GM18517 (cell line): ENCODE measurements at regions not wholly inside any gene's neighbourhood (a gene's known extent, or its start where the extent isn't known, plus 50 kb on each side); places are given as distances from the start of the nearest gene placed in this dataset.
"Not testable (repeated sequence)": the region's sequence is repeated elsewhere in the genome, so short reads cannot be mapped to it uniquely, and the experiment has no call there.

Experiments used
- ATAC-seq: cut with Tn5 transposase; IDR thresholded peaks from one replicate; pipeline ENCODE4 v1.9.1; 2021; ENCODE audit warnings: mild to moderate bottlenecking, moderate library complexity; ENCODE audit not compliant: unreplicated experiment

DNA sequence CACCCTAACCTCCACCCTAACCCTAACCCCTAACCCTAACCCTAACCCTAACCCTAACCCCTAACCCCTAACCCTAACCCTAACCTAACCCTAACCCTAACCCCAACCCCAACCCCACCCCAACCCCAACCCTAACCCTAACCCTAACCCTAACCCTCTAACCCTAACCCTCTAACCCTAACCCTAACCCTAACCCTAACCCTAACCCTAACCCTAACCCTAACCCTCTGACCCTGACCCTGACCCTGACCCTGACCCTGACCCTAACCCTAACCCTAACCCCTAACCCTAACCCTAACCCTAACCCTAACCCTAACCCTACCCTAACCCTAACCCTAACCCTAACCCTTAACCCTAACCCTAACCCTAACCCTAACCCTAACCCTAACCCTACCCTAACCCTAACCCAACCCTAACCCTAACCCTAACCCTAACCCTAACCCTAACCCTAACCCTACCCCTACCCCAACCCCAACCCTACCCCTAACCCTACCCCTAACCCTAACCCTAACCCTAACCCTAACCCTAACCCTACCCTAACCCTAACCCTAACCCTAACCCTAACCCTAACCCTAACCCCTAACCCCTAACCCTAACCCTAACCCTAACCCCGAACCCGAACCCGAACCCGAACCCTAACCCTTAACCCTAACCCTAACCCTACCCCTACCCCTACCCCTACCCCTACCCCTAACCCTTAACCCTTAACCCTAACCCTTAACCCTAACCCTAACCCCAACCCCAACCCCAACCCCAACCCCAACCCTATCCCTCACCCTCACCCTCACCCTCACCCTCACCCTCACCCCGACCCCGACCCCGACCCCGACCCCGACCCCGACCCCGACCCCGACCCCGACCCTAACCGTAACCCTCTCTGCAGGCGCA, 186.2 kb upstream of the CHL1 start:
- ATAC-seq, result not testable (repeated sequence)

DNA sequence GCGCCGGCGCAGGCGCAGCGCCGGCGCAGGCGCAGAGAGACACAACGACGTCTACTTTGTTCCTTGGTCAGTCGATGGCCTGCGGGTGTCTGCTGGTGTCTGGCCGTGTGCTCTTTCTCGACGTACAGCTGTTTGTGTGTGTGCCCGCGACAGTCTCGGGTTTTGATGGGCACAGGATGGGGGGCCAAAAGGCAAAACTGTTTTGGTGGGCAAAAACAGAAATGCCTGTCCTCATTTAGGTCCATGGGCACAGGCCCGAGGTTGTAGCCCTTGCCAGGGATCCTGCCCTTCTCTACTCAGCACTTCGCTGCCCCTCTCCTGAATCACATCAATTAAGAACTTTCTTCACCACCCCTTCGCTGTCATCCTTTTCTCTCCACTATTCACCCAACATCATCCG, 184.8 kb upstream of the CHL1 start:
- no peak for ATAC-seq

DNA sequence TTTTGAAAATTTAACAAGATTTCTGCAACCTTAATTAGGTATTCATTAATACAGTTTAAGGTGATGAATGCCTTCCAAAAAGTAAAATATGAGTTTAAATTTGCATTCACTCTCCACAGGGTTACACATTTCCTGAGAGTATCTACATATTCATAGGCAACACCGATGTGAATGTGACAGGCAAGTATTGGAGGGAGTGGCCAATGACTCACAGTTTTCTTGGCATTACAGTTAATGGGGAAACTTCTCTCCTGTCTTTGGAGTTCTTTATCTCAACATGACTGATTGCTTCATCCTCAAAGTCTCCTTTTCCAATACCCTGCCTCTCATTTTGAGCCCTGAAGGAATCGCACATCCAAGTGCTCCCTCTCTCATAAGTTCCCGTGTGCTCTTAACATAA, 181.9 kb upstream of the CHL1 start:
- ATAC-seq, result no peak

DNA sequence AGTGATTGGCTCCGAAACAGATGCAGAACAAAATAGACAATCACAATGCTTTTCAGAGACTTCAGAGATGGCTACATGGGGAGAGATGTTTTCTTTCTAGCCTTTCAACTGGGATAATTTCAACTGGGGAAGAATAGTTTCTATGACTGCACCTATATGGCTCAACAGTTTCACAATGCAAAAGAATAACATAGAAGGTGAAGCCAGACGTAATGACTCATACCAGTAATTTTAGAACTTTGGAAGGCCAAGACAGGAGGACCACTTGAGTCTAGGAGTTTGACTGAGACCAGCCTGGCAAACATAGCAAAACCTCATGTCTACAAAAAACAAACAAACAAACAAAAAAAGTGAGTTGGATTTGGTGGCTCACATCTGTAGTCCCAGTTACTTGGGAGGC, 180.2 kb upstream of the CHL1 start:
- ATAC-seq, result no peak

DNA sequence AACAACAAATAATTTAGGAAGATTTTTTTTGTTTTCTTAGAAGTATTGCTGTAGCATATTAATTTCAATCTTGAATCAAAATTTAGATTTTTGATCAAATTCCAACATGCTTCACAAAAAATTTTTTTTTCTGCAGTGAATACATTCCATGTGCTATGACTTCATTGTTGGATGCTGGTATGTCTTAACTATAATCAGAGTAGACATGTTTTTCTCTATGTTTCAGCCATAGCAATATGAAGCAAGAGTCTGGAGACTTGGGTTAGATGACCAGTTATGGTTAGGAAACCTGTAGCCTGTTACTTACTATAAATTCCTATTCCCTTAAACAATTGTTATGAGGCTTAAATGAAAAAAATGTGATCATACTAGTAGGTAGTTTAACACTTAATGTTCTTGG, 176.1 kb upstream of the CHL1 start:
- ATAC-seq, result no peak

DNA sequence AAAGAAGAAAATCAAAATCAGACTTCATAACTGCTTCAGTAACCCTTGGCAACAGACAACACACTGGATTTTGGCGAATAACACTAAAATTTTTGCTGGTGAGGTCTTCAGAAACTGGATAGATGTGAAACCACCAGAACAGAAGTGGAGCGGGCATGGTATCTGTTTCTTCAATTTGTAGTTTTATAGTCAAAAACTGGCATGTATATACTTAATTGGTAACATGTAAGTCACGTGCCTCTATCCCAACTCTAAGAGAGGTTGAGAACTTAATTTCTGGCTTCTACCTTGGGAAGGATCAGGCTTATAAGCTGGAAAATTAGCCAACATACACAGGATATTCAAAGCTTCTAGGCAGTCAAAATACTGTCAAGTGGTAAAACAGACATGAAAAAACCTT, 172.6 kb upstream of the CHL1 start:
- ATAC-seq, result no peak

DNA sequence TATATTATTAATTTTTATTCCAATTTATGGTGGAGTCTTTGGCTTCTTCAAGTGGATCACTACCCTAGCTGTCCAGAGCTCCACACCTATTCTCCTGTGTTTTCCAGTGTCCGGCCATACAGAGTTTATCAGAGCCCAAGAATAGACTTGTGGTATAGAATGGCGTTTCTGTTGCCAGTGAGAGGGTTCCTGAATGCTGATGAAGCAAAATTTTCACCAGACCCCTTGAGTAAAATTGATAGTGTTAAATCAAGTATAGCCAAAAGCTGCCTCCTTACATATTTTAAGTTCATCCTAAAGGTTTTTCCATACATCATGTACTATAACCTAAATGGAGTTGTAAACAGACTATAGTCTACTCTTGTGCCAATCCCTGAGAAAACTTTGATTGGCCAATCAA, 171.5 kb upstream of the CHL1 start:
- ATAC-seq, result no peak

DNA sequence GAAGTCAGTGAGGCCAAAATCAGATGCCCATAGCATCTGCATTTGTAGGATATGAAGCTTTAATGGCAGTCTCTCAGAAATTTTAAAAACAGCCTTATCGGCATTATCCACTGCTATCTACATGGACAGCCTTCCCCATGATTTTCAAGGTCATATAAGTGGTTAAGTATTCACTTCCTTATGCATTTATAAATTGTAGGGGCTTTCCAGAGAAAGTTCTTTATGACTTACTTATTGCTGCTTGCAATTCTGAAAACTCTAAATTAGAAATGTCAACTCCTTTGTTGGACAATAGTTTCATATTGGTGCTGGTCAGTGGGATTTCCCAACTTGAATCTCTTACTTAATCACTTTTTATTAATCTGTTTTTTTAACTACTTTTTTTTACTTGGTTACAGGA, 160.6 kb upstream of the CHL1 start:
- not testable (repeated sequence) for ATAC-seq

DNA sequence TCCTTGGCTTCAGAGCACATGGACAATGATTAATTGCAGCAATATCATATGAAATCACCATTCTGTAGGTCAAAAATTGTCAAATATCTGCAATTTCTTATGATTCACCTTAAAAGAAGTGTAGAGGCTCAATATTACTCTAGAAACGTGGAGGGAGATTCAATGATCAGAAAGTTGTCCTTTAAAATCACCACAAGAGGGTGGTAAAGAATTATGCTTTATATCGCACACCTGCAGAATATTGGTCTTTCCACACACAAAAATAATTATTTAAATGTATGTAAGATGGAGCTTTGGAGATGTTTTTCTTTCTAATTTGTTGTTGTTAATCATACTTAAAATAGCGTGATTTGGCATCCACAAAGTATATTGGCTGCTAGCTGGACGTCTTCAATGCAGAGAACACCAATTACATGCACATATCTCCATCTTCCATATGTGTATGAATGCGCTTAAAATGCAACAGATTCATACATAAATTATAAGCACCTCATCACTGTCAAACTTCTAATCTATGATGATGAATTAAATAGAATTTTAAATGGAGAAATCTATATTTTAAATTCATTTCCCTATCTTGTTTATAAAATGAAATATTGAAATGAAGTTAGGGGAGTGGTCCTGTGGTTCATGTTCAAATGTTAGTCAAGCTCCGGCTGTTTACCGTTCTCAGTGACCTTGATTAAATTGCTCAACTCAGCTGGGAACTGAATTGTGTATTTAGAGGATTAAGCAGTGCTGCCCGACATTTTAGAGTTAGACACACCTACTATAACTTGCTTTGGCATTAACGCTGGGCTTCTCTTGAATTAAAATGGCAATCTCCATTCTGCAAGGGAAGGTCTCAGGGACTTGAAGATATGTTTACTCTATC, 153.5 kb upstream of the CHL1 start:
- ATAC-seq, result peak; percentile 67

DNA sequence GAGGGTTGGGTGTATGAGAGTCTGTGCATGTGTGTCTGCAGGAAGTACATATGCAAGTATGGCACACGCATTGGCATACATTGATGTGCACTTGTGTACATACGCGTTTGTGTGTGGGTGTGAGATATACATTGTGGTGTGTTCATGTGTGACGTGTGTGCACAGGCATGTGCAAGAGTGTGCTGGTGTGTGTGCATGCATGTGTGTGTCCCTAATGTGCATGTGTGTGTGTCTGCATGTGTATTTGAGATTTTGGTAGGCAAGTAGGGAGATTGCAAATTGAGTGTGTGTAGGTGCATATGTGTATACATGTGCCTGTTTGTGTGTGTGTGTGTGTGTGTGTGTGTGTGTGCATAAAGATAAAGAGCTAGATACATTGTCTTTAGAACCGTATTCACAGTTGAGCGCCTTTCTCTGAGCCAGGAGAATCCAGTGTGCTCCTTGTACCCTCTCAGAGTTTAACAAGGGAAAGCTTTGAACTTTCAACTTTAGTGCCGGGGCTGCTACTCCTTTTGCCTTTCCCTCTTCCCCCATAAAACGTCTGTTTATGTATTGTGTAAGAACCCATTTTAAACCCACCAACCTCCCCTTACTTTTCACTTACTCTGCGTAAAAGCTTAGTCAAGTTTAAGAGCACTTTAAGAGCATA, 152.4 kb upstream of the CHL1 start:
- ATAC-seq, result no peak

DNA sequence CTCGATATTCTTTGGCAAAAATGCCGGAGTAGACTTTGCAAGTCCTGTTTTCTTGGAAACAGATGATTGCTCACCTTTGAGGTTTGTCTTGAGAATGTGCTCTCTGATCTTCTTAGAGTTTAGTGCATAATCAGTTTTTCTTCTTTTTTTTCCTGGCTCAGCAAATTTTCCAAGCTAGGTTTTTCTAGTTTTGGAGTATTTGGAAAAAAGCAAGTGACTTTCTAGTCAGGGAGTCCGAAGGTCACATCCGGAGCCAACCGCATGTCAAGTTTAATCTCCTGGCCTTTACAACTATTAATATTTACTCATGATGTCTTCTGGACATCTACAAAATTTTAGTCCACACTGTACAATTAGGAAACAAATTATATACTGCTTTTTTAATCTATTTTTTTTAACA, 151.6 kb upstream of the CHL1 start:
- ATAC-seq, result not testable (repeated sequence)

DNA sequence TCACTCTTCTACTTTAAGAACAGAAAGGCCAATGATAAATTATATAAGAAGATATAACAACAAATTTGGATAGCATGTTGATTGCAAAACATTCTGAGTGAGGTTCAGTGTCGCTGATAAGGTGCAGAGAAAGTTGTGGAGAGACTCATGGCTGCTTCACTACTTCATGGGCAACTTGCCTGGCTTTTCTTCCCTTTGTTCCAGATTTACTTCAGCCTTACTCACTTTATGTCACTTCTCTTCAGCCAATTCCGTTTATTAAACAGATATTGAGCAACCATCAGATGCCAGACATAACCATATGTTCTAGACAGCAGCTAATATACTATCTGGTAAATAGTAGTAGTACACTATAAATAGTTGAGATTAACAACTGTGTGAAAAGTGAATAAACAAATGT, 150.0 kb upstream of the CHL1 start:
- ATAC-seq, result no peak

DNA sequence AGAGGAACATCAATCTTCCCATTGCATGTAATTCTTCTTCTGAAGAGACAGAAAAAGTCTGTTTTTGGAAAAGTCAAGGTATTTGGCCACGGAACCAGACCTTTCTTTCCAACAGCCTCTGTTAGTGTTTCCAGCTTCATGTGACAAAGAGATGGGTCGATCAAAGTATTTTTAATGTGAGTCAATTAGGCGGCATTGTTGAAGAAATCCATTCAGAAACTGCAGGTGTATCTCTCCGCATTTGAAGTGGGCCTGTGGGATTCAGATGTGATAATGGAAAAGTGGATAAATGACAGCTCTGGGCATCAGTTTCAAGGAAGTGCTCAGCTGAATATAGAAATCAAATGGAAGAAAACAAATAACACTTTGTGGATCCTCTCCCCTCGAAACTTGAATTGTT, 143.1 kb upstream of the CHL1 start:
- not testable (repeated sequence) for ATAC-seq

DNA sequence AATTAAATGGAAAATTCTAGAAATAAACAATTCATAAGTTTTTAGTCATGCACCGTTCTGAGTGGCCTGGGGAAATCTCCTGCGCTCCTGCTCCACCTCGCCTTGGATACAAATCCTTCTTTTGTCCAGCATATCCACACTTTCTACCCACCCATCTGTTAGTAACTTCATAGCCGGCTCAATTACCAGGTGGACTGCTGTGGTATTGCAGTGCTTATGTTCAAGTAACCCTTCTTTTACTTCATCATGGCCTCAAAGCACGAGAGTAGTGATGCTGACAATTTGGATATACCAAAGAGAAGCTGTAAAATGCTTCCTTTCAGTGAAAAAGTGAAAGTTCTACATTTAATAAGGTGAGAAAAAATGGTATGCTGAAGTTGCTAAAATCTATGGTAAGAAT, 142.3 kb upstream of the CHL1 start:
- no peak for ATAC-seq

DNA sequence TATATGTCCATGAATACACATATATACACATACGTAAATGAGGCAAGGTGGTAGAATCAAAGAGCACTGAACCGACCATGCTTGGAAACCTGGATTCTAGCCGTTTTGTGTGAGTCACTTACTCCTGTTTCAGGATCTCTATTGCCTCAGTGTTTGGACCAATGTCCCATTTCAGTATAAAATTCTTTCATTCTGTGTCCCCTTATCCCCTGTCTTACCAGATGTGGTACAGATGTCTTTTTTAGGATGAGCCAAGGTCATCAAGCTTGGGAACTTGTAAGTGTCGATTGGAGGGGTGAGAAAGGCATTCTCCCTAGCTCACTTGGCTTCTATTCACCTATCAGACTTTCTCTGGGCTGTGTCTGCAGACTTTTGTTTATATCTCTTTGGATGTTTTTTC, 139.9 kb upstream of the CHL1 start:
- no peak for ATAC-seq

DNA sequence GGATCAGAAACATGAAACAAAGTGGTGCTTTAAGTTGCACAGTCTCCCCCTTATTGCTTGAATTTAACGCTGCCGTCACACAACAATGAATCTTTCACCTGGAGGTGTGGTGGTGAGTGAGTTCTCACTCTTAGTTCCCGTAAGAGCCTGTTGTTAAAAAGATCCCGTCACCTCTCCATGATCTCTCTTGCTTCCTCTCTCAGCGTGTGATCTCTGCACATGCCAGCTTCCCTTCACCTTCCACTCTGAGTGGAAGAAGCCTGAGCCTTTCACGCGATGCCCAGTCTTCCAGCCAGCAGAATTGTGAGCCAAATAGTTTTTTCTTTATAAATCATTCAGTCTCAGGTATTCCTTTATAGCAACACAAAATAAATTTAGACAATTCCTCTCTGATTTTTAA, 136.7 kb upstream of the CHL1 start:
- no peak for ATAC-seq

DNA sequence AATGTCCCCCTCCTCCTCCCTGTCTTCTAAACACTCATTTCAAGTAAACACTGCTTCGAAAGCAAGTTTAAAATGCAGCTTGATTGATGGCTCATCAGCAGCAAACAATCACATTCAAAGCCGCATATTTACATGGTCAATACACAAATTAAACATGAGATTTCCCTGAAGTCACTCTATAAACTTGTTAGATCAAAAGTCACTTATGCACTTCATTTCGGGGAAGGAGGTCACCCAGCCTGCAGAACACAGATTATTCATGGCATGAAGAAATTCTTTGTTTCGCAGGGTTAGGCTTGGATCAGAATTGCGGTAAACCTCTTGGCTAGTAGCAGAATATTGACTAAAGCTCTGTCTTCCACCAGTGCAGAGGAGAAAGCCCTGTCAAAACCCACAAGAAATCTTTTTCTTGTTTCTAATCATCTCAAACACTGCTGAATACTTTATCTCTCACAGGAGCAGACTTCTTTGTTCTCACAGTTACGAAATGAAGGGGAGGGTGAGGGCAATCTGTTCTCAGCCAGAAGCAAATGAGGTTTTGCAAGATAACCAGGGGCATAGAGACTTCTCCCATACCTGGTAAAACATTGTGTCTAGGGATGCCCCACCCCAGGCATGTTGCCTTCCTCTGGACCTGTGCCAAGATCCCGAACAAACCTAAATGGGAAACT, 133.3 kb upstream of the CHL1 start:
- ATAC-seq, result no peak

DNA sequence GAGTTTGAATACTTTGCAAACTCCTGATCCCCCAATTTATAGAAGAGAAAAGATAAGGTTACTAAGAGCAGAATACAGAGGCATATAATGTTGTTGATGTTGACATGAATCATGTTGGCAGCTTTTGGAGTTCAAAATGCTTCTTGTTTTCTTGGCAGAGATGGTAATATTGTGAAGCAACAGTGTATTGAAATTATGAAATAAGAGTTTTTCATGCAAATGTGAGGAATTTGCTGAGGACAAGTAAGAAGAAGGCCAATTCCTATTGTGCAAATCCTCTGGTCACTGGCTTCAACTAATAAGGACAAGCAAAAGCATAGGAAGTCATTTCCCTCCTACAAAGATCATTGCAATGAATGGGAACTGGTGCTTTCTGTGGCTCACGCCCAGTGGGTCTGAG, 126.9 kb upstream of the CHL1 start:
- no peak for ATAC-seq

DNA sequence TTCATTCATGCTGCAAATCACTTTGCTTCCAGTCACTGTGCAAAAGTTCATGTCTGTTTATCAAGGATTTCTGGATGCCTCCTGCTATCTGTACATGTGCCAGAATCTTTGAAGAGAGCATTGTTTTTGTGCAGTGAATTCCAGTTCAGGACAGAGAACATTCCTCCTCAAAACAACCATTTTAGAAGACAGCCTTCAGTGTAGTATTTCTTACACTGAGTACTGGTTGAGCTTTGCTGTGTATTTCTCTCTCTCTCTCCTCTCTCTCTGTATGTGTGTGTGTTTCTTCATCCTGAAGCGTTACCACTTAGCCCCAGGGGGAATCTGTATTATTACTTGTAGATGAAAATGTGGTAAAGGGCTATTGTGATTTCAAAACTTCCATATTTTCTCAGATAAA, 123.8 kb upstream of the CHL1 start:
- ATAC-seq, result no peak

DNA sequence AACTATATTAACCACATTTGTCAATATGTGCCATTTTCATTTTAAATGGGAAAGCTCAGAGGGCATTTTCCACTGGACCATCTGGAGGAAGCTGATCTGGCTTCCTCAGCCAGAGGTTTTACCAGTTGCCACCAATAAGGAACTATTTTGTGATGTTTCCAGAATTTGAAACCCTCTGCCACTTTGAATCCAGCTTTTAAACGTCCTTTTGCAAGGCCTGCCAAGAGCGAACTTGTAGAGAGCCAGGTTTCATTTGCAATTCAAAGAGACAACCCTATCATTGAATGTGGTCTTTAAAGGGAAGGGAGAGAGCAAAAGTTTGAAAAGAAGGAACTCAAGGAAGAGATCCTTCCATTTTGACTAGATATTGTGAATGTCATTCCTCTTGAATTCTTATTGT, 123.3 kb upstream of the CHL1 start:
- no peak for ATAC-seq

DNA sequence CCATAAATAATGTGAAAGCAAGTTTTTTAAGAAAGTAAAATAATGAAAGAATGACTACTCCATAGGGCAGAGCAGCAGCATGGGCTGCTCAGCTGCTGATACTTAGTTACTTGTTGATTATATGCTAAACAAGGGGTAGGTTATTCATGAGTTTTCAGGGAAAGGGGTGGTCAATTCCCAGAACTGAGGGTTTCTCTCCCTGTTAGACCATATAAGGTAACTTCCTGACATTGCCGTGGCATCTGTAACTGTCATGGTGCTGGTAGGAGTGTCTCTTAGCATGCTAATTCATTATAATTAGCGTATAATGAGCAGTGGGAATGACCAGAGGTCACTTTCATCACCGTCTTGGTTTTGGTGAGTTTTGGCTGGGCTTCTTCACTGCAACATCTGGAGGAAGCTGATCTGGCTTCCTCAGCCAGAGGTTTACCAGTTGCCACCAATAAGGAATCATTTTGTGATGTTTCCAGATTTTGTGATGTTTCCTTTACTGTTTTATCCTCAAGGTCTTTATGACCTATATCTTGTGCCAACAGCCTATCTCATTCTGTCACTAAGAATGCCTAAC, 121.8 kb upstream of the CHL1 start:
- no peak for ATAC-seq
